IPS DF 4.7 (cell line): ENCODE measurements at regions not wholly inside any gene's neighbourhood (a gene's known extent, or its start where the extent isn't known, plus 50 kb on each side); places are given as distances from the start of the nearest gene placed in this dataset.
A peak's percentile ranks its signal among the peaks of the same experiment; 100 is the strongest.

Experiments
- DNase-seq: peaks from one replicate; pipeline ENCODE4 v3.0.0-alpha.2; 2013; ENCODE audit warnings: low spot score; ENCODE audit errors: extremely low read depth

- no peak for DNase-seq
These were observed 232.1 kb downstream of the LMO4 start for GRCh38 chr1:87560601-87561360.

GRCh38 chr1:87563211-87563610, 234.5 kb downstream of the LMO4 start:
- no peak for DNase-seq

GRCh38 chr1:87565861-87566260, 237.2 kb downstream of the LMO4 start:
- no peak for DNase-seq

GRCh38 chr1:87568005-87568404, 239.3 kb downstream of the LMO4 start:
- no peak for DNase-seq

GRCh38 chr1:87568911-87569310, 240.2 kb downstream of the LMO4 start:
- DNase-seq = no peak

- DNase-seq = no peak
These were observed 243.3 kb downstream of the LMO4 start for GRCh38 chr1:87572008-87572407.

GRCh38 chr1:87572891-87573290, 244.2 kb downstream of the LMO4 start:
- no peak for DNase-seq

- DNase-seq = no peak
These were observed 246.8 kb downstream of the LMO4 start for GRCh38 chr1:87575528-87575927.

GRCh38 chr1:87578464-87578863, 249.8 kb downstream of the LMO4 start:
- no peak for DNase-seq

- no peak for DNase-seq
These were observed 254.8 kb downstream of the LMO4 start for GRCh38 chr1:87583459-87583858.

GRCh38 chr1:87584586-87584985, 255.9 kb downstream of the LMO4 start:
- DNase-seq = no peak

GRCh38 chr1:87586501-87586900, 257.8 kb downstream of the LMO4 start:
- no peak for DNase-seq

GRCh38 chr1:87588495-87588894, 259.8 kb downstream of the LMO4 start:
- DNase-seq = no peak

GRCh38 chr1:87591492-87591891, 262.8 kb downstream of the LMO4 start:
- no peak for DNase-seq

GRCh38 chr1:87592156-87592555, 263.5 kb downstream of the LMO4 start:
- DNase-seq = no peak

GRCh38 chr1:87594736-87595383, 266.2 kb downstream of the LMO4 start:
- no peak for DNase-seq

- DNase-seq = no peak
These were observed 266.7 kb downstream of the LMO4 start for GRCh38 chr1:87595384-87595781.

GRCh38 chr1:87598429-87598828, 269.7 kb downstream of the LMO4 start:
- peak; percentile 62 for DNase-seq

GRCh38 chr1:87599569-87599968, 270.9 kb downstream of the LMO4 start:
- no peak for DNase-seq

GRCh38 chr1:87600055-87600850, 271.6 kb downstream of the LMO4 start:
- DNase-seq = no peak

GRCh38 chr1:87600854-87601253, 272.2 kb downstream of the LMO4 start:
- no peak for DNase-seq

GRCh38 chr1:87603626-87604025, 274.9 kb downstream of the LMO4 start:
- DNase-seq = no peak
